GM12892 (cell line): ENCODE measurements at regions not wholly inside any gene's neighbourhood (a gene's known extent, or its start where the extent isn't known, plus 50 kb on each side); places are given as distances from the start of the nearest gene placed in this dataset.

Source experiments
- POLR2A ChIP-seq: IDR thresholded peaks from 2 replicates; pipeline ENCODE4 v1.6.1; 2011; ENCODE audit warnings: low read depth, low read length, control low read depth
- POLR2AphosphoS5 ChIP-seq: IDR thresholded peaks from 2 replicates; pipeline ENCODE4 v1.6.1; 2011; ENCODE audit warnings: low read depth, low read length, control low read depth
- TAF1 ChIP-seq: IDR thresholded peaks from 2 replicates; pipeline ENCODE4 v1.6.1; 2011; ENCODE audit warnings: low read depth, mild to moderate bottlenecking, control low read depth, low read length, borderline replicate concordance

DNA sequence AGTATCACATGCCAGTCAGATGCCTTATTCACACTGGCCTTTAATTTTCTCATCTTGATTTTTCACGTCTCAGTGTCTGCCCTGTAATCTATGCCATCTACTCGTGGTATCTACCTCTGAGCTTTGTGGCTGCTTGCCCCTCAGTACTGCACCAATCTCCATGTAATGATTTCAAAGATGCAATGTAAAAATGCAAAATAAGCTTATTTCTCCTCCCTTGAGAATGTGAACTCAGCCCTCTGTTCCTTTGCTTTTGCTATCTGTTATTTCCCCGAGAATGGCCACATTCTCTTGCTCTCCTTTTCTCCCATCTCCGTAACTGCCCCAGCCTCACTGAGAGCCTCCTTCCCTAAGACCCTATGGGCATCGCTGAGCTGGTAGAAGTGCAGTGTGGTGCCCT is 317.5 kb downstream of the SFMBT2 start:
- TF ChIP-seq POLR2A, result no peak
- TF ChIP-seq POLR2AphosphoS5, result no peak
- TF ChIP-seq TAF1, result no peak
